GM11168 (cell line): ENCODE measurements at regions not wholly inside any gene's neighbourhood (a gene's known extent, or its start where the extent isn't known, plus 50 kb on each side); places are given as distances from the start of the nearest gene placed in this dataset.

Source experiments
- in situ Hi-C: fragments of 300-500 bp; cut with MboI; formaldehyde crosslinking; loops from one replicate; pipeline ENCODE4 v1.12.0; 2022; ENCODE audit warnings: low sequenced_read_pairs; ENCODE audit not compliant: unreplicated experiment

DNA sequence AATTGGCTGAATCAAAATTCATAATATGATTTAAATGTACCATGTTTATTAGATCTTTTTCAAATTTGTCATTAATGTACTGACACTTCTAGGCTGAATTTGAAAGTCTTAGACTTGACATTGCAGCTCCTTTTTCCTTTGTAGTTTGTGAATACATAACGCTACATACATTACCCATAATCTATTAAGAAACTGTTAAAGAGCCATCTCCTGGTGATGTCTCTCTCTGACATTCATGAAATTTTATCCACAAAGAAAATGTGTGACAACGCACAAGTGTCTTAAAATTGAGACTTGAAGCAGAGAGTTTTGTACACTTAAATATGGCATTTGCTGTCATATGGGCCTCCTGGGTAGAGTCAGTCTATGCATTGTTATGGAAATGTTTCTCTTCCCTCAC lies 320.2 kb upstream of the ARGLU1 start:
- in situ Hi-C loops = no loop called here

DNA sequence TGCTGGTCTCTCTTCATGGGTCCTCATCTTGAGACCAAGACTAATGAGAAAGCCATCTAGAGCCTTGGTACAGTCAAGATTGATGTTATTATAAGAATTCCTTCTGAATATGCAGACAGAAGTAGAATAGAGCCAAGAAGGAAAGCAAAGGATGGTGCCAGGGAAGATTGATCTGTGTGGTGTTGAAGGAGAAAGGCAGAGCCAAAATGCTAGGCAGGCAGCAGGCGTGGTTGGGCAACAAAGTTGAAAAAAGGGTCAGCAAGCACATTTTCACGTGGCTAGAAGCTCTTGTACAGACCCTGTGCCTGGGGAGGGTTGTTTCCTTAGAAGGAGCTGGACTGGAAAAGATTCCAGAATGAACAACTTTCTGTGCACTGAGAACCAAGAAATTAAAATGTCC lies 319.7 kb upstream of the ARGLU1 start:
- in situ Hi-C loops = no loop called here

DNA sequence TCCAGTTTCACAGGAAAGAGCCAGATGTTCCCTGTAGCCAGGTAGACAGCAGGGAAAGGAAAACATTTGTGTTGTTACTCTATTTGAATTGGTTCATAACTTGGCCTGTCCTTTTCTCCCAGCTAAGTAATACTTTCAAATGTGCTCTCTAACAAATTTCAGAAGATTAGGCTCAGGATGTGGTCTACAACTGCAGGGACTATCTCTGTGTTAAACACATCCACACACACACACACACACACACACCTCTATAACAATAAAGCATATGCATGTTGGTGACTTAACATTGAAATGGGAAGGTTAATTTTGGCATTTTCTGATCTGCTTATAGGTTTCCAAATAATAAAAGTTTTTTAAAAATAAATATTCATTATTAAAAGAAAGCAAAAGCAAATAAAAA lies 316.0 kb upstream of the ARGLU1 start:
- in situ Hi-C loops = no loop called here

DNA sequence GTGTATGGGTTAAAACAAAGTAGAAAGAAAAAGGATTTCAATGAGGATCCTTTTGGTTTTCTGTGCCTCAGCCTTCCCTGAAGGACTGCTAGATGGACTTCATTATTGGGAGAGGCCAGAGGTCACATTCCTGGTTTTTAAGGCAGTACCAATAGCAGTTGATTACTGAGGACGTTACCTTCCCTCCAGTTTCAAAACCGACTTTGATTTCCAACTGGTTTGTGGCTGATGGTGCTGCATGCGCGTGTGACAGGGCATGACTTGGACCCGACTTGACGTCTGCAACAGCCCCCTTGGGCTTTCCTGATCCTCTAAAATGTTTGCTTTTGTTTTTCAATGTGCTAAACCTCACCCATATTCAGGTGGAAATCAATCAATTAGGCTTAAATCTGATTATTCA lies 314.3 kb upstream of the ARGLU1 start:
- in situ Hi-C loops = no loop called here

DNA sequence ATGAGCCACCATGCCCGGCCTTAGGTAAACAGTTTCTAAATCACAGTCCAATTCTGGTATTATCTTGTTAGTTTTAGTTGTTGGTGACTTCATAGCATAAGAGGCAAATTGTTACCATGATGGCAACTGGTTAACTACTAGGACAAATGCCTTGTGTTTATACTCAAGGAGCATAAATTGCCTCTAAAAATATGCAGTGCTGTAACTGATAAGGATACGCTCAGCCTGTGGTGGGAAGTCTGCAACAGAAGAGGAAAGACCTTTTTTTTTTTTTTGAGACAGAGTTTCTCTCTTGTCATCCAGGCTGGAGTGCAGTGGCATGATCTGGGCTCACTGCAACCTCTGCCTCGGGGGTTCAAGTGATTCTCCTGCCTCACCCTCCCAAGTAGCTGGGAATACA lies 311.9 kb upstream of the ARGLU1 start:
- in situ Hi-C loops = no loop called here

DNA sequence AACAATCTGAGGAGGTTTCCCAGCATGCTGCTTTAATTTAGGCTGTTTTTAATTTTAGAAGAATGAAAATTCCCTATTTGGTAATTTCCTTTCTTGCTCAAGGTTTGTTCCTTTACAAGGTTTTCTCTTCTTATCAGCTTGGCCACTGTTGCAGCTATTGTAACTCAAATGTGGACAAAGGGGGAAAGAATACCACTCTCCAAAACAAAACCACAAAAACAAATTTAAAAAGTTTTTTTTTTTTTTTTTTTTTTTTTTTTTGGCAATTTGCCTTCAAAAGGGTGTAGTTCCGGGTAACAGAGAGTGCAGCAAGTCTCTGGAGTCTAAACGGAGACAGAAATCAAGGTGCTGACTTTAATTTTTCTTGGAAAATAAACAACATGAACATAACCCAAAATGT lies 306.4 kb upstream of the ARGLU1 start:
- in situ Hi-C loops = no loop called here

DNA sequence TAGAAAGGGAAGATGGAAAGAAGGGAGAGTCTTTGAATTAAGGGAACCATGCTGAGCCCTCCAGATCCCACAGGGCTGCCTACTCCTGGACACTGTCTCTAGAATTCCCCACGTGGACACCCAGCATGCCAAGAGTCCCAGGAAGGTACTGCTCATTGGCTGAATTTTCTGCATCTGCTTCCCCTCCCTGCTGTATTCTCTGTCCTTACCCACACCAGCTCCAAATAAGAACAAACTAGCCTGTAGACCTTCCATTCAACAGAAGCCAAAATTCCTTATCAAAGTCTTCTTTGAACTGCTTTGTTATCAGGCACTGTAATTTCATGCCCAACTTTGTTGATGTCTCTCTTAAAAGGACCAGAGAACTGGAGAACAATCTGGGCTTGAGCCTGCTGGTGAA lies 305.9 kb upstream of the ARGLU1 start:
- in situ Hi-C loops = no loop called here

DNA sequence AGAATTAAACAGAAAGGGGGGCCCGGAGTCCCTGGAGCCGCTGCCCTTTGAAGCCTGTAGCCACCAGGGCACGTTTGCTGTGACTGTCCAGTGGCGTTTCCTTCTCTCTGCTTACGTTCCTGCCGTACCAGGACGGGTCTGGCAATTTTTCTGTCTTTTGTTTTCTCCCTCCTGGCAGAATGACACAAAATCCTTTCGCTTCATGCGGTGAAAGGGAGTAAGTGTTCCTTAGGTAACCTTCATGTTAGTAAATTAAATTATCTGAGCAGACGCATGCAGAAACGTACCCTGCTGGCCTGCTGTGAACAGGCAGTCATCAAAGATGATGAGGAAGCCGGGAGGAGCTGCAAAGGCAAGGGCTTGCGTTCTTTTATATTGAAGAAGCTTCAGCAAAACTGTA lies 299.3 kb upstream of the ARGLU1 start:
- in situ Hi-C loops = no loop called here

DNA sequence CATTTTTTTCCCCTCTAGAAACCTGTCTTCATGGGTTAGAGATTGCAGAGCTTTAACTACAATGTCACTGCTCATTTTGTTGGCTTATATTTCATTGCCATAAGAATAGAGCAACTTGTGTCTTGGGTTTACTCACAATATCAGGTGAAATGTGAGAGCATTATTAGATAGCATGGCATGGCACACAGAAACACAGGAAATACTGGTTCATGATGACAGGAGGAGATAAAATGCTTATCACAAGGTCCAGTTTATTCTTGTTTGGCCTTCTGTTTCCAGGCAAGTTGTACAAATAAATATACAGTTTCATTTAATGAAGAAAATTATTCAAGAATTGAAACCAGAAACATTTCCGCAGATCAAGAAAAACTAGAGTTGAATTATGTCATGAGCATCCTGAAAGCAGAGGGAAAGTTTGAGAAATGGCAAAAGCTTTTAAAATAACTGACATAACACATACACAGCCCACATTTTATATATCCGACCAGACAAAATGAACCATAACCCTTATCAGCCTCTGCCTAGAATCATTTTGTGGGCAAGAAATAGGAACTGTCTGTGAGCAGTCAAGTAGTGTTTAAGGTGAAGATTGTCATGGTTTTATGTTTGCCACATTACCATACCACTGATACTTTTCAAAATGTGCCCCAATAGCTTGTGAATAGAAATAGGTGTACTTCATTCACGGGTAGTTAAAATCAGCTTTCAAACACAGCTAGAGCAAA lies 297.9 kb upstream of the ARGLU1 start:
- in situ Hi-C loops = no loop called here

DNA sequence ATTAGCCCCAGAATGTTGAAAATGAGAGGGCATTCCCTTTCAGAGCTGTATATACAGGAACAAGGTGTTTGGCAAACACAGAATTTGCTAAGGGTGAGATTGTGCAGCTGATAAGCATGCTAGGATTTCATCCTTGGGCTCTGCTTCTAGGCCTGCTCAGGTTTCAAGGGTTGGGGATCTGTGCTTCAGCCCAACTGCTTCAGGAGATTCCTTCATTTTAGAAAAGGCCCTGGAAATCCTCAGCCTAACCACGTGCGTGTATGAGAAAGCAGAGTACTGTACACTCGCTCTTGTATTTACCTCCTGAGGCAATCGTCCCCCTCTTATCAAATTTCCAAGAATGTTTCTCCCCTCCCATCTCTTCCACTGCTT lies 291.6 kb upstream of the ARGLU1 start:
- in situ Hi-C loops = no loop called here

DNA sequence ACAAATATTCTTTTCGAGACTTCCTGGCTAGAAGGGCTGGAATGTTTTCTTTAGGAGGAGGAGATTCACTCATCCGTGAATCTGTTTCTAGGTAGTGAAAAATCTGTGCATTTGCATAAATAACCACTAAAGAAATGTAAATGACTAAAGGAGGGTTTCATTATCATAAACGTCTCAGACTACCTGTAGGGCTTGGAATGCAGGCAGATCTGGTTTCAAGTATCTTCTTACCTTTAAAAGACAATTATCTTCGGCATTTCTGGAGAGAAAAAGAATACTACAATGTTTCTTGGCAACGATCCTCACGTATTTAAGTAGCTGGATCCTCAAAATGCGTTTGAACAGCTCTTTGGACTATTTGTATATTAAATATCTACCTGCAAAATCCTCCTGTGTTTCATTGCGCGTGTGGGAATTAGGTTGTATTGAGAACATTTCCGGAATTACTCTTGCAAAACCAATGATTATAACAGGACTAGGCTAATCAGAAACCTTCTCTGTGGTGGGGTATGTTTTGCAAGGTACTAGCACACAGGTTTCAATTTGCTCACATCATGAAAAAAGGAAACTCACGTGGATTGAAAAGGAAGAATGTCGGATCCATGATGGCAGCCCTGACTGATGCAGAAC lies 291.1 kb upstream of the ARGLU1 start:
- in situ Hi-C loops = no loop called here

DNA sequence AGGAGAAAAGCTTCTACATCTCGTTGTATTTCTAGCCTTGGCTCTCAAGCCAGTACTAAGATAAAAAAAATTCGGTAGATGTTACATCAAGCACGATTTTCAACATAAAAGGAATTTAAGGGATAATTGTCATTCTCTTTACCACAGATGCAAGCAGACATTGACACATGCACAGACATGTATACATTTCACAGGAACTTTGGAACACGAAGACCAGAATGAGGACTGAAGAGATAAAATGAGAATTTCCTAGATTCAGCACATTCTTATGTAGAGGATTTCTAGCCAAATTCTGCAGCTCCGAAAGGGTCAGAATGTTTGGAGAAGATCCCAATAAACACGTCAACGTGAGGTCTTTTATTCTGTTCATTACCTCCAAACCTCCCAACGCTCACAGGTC lies 284.5 kb upstream of the ARGLU1 start:
- in situ Hi-C loops = no loop called here

DNA sequence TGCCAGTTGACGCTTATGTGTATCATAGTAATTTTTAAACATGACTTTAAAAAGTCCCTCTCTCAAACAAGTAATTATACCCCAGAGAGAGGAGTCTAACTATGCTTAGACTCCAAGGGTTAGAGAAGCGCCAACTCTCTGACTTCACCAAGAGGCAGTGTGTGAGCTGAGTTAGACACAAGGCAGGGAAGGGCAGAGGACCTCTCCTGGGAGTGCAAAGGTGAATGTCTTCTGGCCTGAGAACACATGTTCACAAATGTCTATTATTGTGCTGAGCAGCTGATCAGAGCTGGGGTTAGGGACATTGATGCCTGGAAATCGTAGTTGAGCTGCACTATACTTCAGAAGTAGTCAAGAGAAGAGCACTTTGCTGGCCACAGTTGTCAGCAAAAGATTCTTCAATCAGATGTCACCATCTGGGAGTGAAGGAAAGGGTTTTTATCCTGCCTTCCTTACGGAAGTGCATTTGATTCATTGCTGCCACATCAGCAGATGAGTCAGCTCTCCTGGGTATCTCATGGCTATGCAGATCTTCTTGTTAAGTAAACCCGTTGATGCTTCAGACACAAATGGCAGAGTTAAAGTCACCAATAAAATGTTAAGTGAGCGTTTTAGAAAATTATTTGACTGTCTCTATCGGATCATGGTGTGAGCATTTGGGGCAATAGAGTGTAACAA lies 283.2 kb upstream of the ARGLU1 start:
- in situ Hi-C loops = no loop called here

DNA sequence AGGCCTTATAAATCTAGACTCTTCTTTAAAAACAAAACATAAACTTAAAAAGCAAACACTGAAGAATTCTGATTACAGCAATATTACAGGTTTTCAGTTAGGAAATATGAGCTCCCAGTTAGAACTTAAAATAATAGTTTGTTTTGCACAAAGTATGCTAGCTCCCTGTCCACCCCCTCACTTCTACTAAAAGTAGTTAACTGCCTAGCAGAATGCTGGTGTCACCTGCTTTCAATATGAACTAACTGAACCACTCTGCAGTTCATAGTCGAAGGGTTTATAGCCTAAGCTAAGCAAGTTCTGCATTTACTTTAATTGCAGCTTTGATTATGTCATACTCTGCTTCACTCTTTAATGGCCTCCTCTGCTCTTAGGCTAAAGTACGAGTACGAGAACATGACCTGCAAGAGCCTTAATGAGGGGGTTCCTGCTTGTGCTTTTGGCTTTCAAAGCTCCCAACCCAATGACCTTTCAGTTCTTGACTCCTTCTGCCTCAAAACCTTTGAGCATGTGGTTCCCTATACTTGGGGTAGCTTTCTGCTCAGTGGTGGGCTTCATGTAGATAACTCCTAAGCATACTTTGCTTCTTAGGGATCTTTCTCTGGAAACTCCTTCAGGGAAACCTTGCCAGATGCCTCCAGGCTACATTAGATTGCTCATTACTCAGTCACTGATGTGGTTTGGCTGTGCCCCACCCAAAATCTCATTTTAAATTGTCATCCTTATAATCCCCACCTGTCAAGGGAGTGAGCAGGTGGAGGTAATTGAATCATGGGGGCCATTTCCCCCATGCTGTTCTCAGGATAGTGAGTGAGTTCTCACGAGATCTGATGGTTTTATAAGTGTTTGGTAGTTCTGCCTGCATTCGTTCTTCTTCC lies 278.9 kb upstream of the ARGLU1 start:
- in situ Hi-C loops = no loop called here

DNA sequence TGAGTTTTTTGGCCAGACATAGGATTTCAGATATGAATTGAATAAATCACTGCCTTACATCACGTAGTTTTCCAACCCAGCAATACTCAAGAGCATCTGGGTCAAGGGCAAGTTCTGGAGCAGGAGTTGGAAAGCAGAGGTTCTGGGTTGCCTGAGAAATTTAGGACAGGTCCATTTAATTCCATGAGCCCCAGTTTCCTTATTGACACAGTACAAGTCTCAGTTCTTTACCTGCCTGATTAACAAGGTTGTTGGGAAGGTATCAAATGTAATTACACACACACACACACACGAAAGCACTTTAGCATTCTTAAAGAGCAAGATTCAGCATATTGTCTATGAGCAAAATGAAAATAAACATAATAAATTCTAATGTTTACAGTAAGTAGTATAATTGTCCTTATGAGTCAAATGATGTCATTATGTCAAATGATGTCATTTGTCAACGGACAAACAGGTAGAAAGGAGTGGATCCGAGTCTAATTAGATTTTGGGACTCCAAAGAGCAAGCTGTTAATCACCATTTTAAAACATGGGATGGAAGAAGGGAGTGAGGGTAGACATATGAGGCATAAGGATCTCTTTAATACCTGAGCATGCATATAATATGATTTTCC lies 268.4 kb upstream of the ARGLU1 start:
- in situ Hi-C loops = no loop called here

DNA sequence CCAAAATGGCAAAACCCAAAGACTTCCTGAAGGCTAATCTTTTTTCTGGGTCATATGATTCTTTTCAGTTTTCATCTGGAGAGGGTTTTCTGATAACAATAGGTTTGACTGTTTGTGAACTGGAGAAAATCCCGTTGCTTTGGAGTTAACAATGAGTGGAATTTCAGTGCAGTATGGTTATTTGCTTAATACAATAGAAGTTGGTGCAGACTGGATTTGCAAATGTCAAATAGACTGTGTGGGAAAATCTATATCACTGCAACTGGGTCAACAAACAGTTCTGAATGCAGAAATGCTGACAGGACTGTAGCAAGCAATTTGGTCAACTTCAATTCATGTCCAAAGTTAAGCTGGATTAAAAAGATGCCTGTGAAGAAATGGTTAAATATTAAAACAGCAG lies 267.5 kb upstream of the ARGLU1 start:
- in situ Hi-C loops = no loop called here

DNA sequence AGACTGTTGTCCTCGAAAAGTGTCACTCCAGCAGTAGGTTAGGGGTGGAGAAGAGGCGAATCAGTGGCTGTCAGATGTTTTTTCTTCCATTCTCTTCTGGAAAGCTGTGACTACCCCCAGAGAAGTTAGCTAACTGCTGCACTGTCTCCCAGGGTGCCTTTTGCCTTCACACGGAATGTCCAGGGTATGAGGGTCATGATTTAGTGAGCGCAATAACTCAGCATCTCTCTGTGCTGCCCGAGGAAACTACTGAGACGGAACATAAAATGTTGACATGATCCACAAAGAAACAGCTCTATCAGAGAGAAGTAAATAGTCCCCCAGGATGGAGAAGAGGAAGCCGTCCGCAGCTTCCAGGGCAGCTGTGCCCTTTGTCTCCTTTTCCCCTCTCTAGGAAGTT lies 254.0 kb upstream of the ARGLU1 start:
- in situ Hi-C loops = no loop called here

DNA sequence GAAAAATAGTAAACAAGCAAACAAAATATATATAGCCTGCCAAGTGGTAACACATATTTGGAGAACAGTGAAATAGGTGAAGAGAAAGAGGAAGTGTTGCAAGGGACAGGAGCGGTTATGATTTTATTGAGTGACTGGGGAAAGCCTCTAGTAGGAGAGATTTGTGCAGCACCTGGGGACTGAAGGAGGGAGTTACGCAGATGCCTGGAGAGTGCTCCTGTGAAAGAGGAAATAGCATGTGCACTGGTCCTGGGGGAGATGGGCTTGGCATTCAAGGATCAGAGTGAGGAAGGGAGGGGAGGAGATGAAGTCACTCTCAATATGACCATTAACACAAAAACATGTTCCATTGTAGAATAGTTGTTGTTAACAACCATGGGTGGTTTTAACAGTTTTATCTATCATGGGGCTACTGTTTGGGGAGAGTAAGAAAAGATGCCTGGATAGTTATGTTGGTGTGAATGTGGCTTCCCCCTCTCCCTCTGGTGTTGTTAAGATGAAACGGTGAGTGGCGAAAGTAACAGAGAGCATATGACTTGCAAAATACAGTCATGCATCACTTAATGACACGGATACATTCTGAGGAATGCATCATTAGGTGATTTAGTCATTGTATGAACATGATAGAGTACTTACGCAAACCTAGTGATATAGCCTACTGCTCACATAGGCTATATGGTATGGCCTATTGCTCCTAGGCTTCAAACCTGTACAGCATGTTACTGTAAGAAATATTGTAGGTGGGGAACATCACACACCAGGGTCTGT lies 251.7 kb upstream of the ARGLU1 start:
- in situ Hi-C loops = no loop called here

DNA sequence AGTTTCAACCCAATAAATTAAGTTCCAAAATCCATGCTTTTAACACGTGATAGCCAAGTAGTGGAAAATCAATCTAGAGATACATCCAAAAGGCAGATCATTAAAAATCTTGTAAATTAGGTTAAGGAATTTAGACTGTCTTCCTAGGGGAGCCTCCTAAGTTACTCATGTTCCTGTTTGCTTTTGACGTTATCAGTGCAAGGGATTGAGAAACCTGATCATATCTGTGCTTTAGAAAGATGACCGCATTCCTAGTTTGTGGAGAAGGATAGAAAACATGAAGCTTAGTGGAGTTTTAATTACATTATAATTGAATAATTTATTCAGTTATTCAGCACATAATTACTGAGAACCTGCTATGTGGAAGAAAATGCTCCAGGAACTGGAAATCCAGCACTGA lies 251.0 kb upstream of the ARGLU1 start:
- in situ Hi-C loops = no loop called here

DNA sequence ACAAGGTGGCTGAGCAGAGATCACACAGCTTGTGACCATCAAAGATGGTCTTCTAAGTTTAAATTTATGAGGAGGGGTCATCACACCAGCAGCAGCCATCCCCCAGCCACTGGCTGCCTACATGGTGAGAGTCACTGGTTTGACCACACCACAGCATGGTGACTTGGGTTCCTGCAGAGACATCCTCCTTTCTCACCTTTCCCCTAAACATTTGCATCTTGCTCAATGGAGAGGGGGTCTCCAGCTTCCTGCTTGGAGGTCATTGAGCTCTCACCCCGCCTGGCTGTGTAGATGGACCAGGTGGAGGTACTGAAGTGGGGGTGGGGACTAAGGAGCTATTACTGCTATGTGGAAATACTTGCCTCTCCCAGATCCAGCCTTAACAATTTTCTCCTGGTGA lies 247.6 kb upstream of the ARGLU1 start:
- in situ Hi-C loops = no loop called here
